K562 (cell line): ENCODE measurements at regions not wholly inside any gene's neighbourhood (a gene's known extent, or its start where the extent isn't known, plus 50 kb on each side); places are given as distances from the start of the nearest gene placed in this dataset.

Experiments used
- ATAC-seq: fragments of 200-7000 bp; cut with Tn5 transposase; 3 replicates; pipeline ENCODE4 v1.9.1; 2020; ENCODE audit warnings: moderate library complexity
- BruUV-seq: library from RNA; stranded (reverse); fragments of 400-500 nt; replicated peaks from 2 replicates; lab custom pipeline; 2021; lab: Mats Ljungman, UMichigan
- CTCF ChIA-PET: fragments of 300-600 bp; formaldehyde crosslinking; extraction: SDS; loops from one replicate; lab custom pipeline; 2021; ENCODE audit warnings: low intra/inter-chr PET ratio; lab: Yijun Ruan, JAX
- POLR2A ChIA-PET: fragments of 300-600, 350-650 bp; sonication (Branson Sonifier 250); formaldehyde crosslinking; extraction: SDS; loops from one replicate; lab custom pipeline; 2021; ENCODE audit warnings: antibody characterized with exemption, inconsistent platforms; lab: Yijun Ruan, JAX
- DNase-seq, 4 experiments: peaks; one replicate each; pipeline versions ENCODE4 v3.0.0 to v3.0.0-alpha.2; 2011 to 2018; ENCODE audit warnings: low spot score in 3 of 4, mixed read lengths in 3 of 4; ENCODE audit errors: extremely low read depth in 1 of 4
- FAIRE-seq: peaks from 2 replicates; lab custom pipeline; 2011; peaks lifted over from hg19 to GRCh38; lab: Jason Lieb, UNC
- H2AFZ ChIP-seq: 2 replicates; pipeline ENCODE4 v1.6.0; 2011; ENCODE audit warnings: low read depth, low read length, control low read depth, inconsistent platforms
- H3K27ac ChIP-seq: fragments of 200-600 bp; 3 replicates; pipeline ENCODE4 v1.8.0; 2011; ENCODE audit warnings: low read depth, mild to moderate bottlenecking, control low read depth, inconsistent platforms, low read length, moderate library complexity, mixed read lengths; ENCODE audit errors: extremely low read depth
- H3K27me3 ChIP-seq, 2 experiments: fragments of 300-600 bp in 1 of 2; 2 replicates in 1 of 2; 3 replicates in 1 of 2; pipeline versions ENCODE4 v1.6.0 to v1.8.0; 2011; ENCODE audit warnings: inconsistent platforms in 2 of 2, low read length in 2 of 2, mild to moderate bottlenecking in 1 of 2, mixed read lengths in 1 of 2, moderate library complexity in 1 of 2; ENCODE audit not compliant: control insufficient read depth in 2 of 2, insufficient read depth in 2 of 2
- H3K36me3 ChIP-seq: fragments of 300-600 bp; 3 replicates; pipeline ENCODE4 v1.8.0; 2011; ENCODE audit warnings: mild to moderate bottlenecking, low read length, inconsistent platforms; ENCODE audit not compliant: control insufficient read depth, insufficient read depth
- H3K4me1 ChIP-seq, 2 experiments: fragments of 200-600 bp in 1 of 2; replicated peaks in 1 of 2; 2 replicates in 1 of 2; 3 replicates in 1 of 2; pipeline versions ENCODE4 v1.5.1 to v1.8.0; 2011; ENCODE audit warnings: inconsistent platforms in 2 of 2, low read length in 2 of 2, mild to moderate bottlenecking in 1 of 2, mixed read lengths in 1 of 2, moderate library complexity in 1 of 2; ENCODE audit not compliant: control insufficient read depth in 2 of 2, insufficient read depth in 2 of 2
- H3K4me2 ChIP-seq: 2 replicates; pipeline ENCODE4 v1.6.1; 2011; ENCODE audit warnings: low read length, control low read depth, inconsistent platforms, mixed read lengths; ENCODE audit not compliant: insufficient read depth
- H3K4me3 ChIP-seq: fragments of 200-600 bp; sonication (generic), shearing (Covaris generic); 2 replicates; pipeline ENCODE4 v1.5.1; 2016; ENCODE audit warnings: control low read depth, inconsistent platforms
- H3K79me2 ChIP-seq: fragments of 200-600 bp; 3 replicates; pipeline ENCODE4 v1.8.0; 2011; ENCODE audit warnings: low read length, inconsistent platforms; ENCODE audit not compliant: control insufficient read depth, insufficient read depth
- H3K9ac ChIP-seq, 2 experiments: 2 replicates each; pipeline versions ENCODE4 v1.6.0 to v1.6.1; 2011; ENCODE audit warnings: low read depth in 2 of 2, low read length in 2 of 2, control low read depth in 1 of 2, inconsistent platforms in 1 of 2, mild to moderate bottlenecking in 1 of 2, mixed read lengths in 1 of 2; ENCODE audit not compliant: insufficient read depth in 1 of 2
- H3K9me1 ChIP-seq: one replicate; pipeline ENCODE4 v1.6.0; 2011; ENCODE audit warnings: inconsistent platforms, mild to moderate bottlenecking, low read length, moderate library complexity; ENCODE audit not compliant: control insufficient read depth, insufficient read depth
- H3K9me3 ChIP-seq: replicated peaks from 2 replicates; pipeline ENCODE4 v1.5.1; 2011; ENCODE audit warnings: low read depth, low read length, inconsistent platforms; ENCODE audit not compliant: control insufficient read depth, insufficient read depth
- H4K20me1 ChIP-seq: replicated peaks from 2 replicates; pipeline ENCODE4 v1.6.1; 2011; ENCODE audit warnings: low read length, inconsistent platforms, mixed read lengths; ENCODE audit not compliant: control insufficient read depth, insufficient read depth
- ATF1 ChIP-seq, 2 experiments: fragments of 450-650 bp in 1 of 2; IDR thresholded peaks; 2 replicates each; pipeline ENCODE4 v1.6.1; 2016; ENCODE audit warnings: missing compliant biosample characterization in 1 of 2, missing genetic modification characterization in 1 of 2
- CEBPZ ChIP-seq: fragments of 150-350 bp; IDR thresholded peaks from 2 replicates; pipeline ENCODE4 v1.6.1; 2014; ENCODE audit warnings: low read depth, mild to moderate bottlenecking, low read length, borderline replicate concordance
- EP400 ChIP-seq: fragments of 450-650 bp; IDR thresholded peaks from 2 replicates; pipeline ENCODE4 v1.6.1; 2017; ENCODE audit warnings: antibody characterized with exemption, mild to moderate bottlenecking, moderate library complexity
- FOXK1 ChIP-seq: sonication (generic); formaldehyde crosslinking; IDR thresholded peaks from 2 replicates; pipeline ENCODE4 v1.8.0; 2022; ENCODE audit warnings: missing genetic modification reagents, mild to moderate bottlenecking, borderline replicate concordance
- HDAC3 ChIP-seq: fragments of 450-650 bp; IDR thresholded peaks from 2 replicates; pipeline ENCODE4 v1.6.1; 2018; ENCODE audit warnings: borderline replicate concordance, mild to moderate bottlenecking, moderate library complexity; ENCODE audit not compliant: partially characterized antibody
- HMG20A ChIP-seq: fragments of 450-650 bp; formaldehyde crosslinking; conservative IDR thresholded peaks from 2 replicates; pipeline ENCODE4 v1.4.0; 2020; ENCODE audit warnings: mild to moderate bottlenecking, mixed read lengths
- KLF1 ChIP-seq: fragments of 450-650 bp; IDR thresholded peaks from 2 replicates; pipeline ENCODE4 v1.6.1; 2016; ENCODE audit warnings: missing genetic modification characterization, missing compliant biosample characterization
- PREB ChIP-seq: sonication (generic); formaldehyde crosslinking; IDR thresholded peaks from 2 replicates; pipeline ENCODE4 v1.8.1; 2023; ENCODE audit warnings: mild to moderate bottlenecking, missing genetic modification reagents
- PRMT5 ChIP-seq: sonication (generic); formaldehyde crosslinking; IDR thresholded peaks from 2 replicates; pipeline ENCODE4 v1.5.0; 2020; ENCODE audit warnings: missing genetic modification reagents
- SMAD4 ChIP-seq: fragments of 250-450 bp; sonication (Bioruptor Pico); conservative IDR thresholded peaks from 2 replicates; pipeline ENCODE4 v1.8.0; 2021; ENCODE audit warnings: inconsistent platforms, mild to moderate bottlenecking, moderate library complexity
- ZNF212 ChIP-seq: fragments of 450-650 bp; formaldehyde crosslinking; IDR thresholded peaks from 2 replicates; pipeline ENCODE4 v1.4.0; 2020; ENCODE audit warnings: mild to moderate bottlenecking
- ZNF324 ChIP-seq: fragments of 250-450 bp; sonication (Bioruptor Pico); IDR thresholded peaks from 2 replicates; pipeline ENCODE4 v1.4.0; 2020; ENCODE audit warnings: mild to moderate bottlenecking
- WGBS: fragments of 100-300 bp; shearing (Covaris generic); methylation state at CpG from one replicate; pipeline ENCODE4 v1.1.6; 2016; ENCODE audit warnings: low coverage, mixed read lengths; ENCODE audit not compliant: insufficient coverage; ENCODE audit errors: missing lambda C conversion rate; 5-methylcytosine and 5-hydroxymethylcytosine counted together
- in situ Hi-C: fragments of 300-500 bp; cut with MboI; formaldehyde crosslinking; loops from 4 replicates; pipeline ENCODE4 v1.15.0; 2018; ENCODE audit warnings: inconsistent platforms, mixed read lengths
- intact Hi-C: fragments of 100-400 bp; cut with micrococcal nuclease; formaldehyde crosslinking; loops from 2 replicates; pipeline ENCODE4 v1.14.2; 2022
- TF ChIP-seq, protein P1 (sequence below): fragments of 450-650 bp; IDR thresholded peaks from 2 replicates; pipeline ENCODE4 v1.6.1; 2016; ENCODE audit warnings: antibody characterized with exemption

DNA sequence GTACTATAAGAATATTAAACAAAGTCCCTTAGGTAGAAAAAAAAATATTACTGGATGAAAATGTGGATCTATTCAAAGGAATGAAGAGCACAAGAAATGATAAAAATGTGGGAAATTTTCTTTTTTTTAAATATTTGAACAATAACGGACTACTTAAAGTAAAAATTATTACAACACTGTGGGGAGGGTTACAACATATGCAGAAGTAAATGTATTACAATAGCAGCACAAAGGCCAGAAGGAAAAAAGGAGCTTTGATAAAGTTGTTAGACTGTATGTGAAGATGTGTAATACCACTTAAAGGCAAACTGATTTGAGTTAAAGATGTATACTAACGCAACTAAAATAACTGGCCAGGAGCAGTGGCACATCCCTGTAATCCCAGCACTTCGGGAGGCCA is 427.1 kb downstream of the SHQ1 start:
- CTCF ChIA-PET: no interaction called here
- no peak for FAIRE-seq
- Histone ChIP-seq H2AFZ (no peak overlapping the region), H3K27ac (no peak overlapping the region), H3K9me1 (no peaks in the 10 kb centered on the region), H3K9ac (no peak overlapping the region), H3K4me2 (no peak overlapping the region), H3K79me2 (peaks cover 100% of the 10 kb centered on the region), H3K4me3 (no peak overlapping the region), H4K20me1 (peaks cover 6% of the 10 kb centered on the region), H3K4me1 (peaks cover 0 to 4% of the 10 kb centered on the region in 2 experiments; a peak in 1 of 5 replicates), H3K36me3 (peaks cover 3% of the 10 kb centered on the region; the same call in 1 of the 3 replicates), H3K9me3 (no peaks in the 10 kb centered on the region), H3K27me3 (no peaks in the 10 kb centered on the region)
- DNase-seq: no peak
- intact Hi-C loops (no loop called here), in situ Hi-C loops (no loop called here)
- no TSS peak for BruUV-seq
- WGBS: 94% methylated on average over 3 of the region's 3 CpGs
- ATAC-seq: no peak
- POLR2A ChIA-PET: interaction anchor here (1.2 kb wide), 1 partner anchor 11 kb away, joined by 3 read pairs; no protein-coding TSS in a partner anchor
- TF ChIP-seq ZNF212 (no peak), HDAC3 (no peak), KLF1 (tag) (no peak), HMG20A (CRISPR knock-in tag) (no peak), SMAD4 (CRISPR knock-in tag) (no peak), ATF1 (CRISPR knock-in tag; IDR thresholded peaks at IDR 0.05) (no peak), ATF1 (tag; IDR thresholded peaks at IDR 0.05) (no peak), FOXK1 (CRISPR knock-in tag) (no peak), ZNF324 (CRISPR knock-in tag) (no peak), CEBPZ (no peak), PRMT5 (CRISPR knock-in tag) (no peak), PREB (no peak), EP400 (no peak)
- TF ChIP-seq, protein P1, sequence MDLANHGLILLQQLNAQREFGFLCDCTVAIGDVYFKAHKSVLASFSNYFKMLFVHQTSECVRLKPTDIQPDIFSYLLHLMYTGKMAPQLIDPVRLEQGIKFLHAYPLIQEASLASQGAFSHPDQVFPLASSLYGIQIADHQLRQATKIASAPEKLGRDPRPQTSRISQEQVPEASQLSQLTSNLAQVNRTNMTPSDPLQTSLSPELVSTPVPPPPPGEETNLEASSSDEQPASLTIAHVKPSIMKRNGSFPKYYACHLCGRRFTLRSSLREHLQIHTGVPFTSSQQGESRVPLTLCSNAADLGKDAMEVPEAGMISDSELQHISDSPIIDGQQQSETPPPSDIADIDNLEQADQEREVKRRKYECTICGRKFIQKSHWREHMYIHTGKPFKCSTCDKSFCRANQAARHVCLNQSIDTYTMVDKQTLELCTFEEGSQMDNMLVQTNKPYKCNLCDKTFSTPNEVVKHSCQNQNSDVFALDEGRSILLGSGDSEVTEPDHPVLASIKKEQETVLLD: no peak
